ENCODE measurements at regions not wholly inside any gene's neighbourhood (a gene's known extent, or its start where the extent isn't known, plus 50 kb on each side); places are given as distances from the start of the nearest gene placed in this dataset.

DNA sequence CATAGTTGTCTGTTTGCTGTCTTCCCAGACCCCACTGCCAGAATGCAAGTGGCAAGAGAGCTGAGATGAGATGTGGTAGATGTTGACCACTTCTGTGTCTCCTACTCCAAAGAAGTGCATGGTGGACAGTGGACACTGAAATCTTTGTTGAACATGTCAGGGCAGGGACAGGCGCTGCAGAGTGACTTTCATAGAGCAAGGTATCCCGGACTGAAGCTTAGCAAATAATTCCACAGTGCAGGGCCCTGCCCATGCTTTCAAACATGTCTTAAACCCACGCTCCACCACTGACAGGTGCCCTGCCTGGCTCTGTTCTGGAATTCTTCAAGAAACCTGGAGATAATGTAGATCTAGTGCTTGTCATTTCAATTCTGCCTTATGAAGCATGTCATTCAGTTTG is 470.5 kb upstream of the ID2 start:
- no peaks in the 10 kb centered on the region for H3K27me3 ChIP-seq (ENCODE audit: control insufficient read depth, insufficient read depth, low read length, poor library complexity, severe bottlenecking)
- peaks cover 30% of the 10 kb centered on the region for H3K9me3 ChIP-seq (ENCODE audit: control insufficient read depth, low read length)
- no peak overlapping the region for H3K4me3 ChIP-seq (ENCODE audit: low read length)
- no peaks in the 10 kb centered on the region for H3K36me3 ChIP-seq (ENCODE audit: control insufficient read depth, insufficient read depth, low read length)
- 91 to 100% methylated on average over 2 to 3 of the region's 3 CpGs for WGBS, 2 experiments (ENCODE audit: insufficient coverage in 1 of 2, insufficient read length in 1 of 2)
- peaks cover 27% of the 10 kb centered on the region for H3K9me3 Mint-ChIP-seq
- no peak overlapping the region for H3K27ac ChIP-seq (ENCODE audit: low read depth, low read length)
- H3K36me3 Mint-ChIP-seq (ENCODE audit: low read depth) = peaks cover 1% of the 10 kb centered on the region
- peaks cover under 1% of the 10 kb centered on the region for H3K4me1 Mint-ChIP-seq
- TF ChIP-seq, protein P1, sequence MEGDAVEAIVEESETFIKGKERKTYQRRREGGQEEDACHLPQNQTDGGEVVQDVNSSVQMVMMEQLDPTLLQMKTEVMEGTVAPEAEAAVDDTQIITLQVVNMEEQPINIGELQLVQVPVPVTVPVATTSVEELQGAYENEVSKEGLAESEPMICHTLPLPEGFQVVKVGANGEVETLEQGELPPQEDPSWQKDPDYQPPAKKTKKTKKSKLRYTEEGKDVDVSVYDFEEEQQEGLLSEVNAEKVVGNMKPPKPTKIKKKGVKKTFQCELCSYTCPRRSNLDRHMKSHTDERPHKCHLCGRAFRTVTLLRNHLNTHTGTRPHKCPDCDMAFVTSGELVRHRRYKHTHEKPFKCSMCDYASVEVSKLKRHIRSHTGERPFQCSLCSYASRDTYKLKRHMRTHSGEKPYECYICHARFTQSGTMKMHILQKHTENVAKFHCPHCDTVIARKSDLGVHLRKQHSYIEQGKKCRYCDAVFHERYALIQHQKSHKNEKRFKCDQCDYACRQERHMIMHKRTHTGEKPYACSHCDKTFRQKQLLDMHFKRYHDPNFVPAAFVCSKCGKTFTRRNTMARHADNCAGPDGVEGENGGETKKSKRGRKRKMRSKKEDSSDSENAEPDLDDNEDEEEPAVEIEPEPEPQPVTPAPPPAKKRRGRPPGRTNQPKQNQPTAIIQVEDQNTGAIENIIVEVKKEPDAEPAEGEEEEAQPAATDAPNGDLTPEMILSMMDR (conservative IDR thresholded peaks at IDR 0.05) = no peak
- H3K9ac ChIP-seq (ENCODE audit: extremely low read depth, low read length, poor library complexity, severe bottlenecking) = no peak overlapping the region
- no peaks in the 10 kb centered on the region for H3K27me3 Mint-ChIP-seq (ENCODE audit: insufficient read depth)
- H3K4me1 ChIP-seq (ENCODE audit: control insufficient read depth, insufficient read depth, low read length) = no peaks in the 10 kb centered on the region
- H3K4me3 Mint-ChIP-seq = no peak overlapping the region
- no peak for DNase-seq
- H3K27ac Mint-ChIP-seq = no peak overlapping the region

DNA sequence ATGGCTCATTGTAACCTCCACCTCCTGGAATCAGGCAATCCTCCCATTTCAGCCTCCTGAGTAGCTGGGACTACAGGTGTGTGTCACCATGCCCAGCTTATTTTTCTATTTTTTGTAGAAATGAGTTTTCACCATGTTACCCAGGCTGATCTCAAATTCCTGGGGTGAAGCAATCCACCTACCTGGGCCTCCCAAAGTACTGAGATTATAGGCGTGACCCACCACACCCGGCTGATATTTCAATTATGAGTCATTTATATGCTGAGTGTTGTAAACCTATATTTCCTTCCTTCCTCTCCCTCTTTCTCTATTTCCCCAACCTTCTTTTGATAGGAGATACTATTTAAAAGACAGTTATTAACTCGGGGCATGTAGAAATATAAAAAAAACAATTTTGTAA is 469.6 kb upstream of the ID2 start:
- Mint-ChIP-seq H3K36me3 (ENCODE audit: low read depth) (peaks cover 1% of the 10 kb centered on the region), H3K9me3 (peaks cover 20% of the 10 kb centered on the region), H3K27ac (no peak overlapping the region), H3K4me1 (peaks cover 5% of the 10 kb centered on the region), H3K4me3 (no peak overlapping the region), H3K27me3 (ENCODE audit: insufficient read depth) (no peaks in the 10 kb centered on the region)
- DNase-seq = no peak
- Histone ChIP-seq H3K9me3 (ENCODE audit: control insufficient read depth, low read length) (peaks cover 21% of the 10 kb centered on the region), H3K4me1 (ENCODE audit: control insufficient read depth, insufficient read depth, low read length) (no peaks in the 10 kb centered on the region), H3K9ac (ENCODE audit: extremely low read depth, low read length, poor library complexity, severe bottlenecking) (no peak overlapping the region), H3K27me3 (ENCODE audit: control insufficient read depth, insufficient read depth, low read length, poor library complexity, severe bottlenecking) (no peaks in the 10 kb centered on the region), H3K4me3 (ENCODE audit: low read length) (no peak overlapping the region), H3K36me3 (ENCODE audit: control insufficient read depth, insufficient read depth, low read length) (no peaks in the 10 kb centered on the region), H3K27ac (ENCODE audit: low read depth, low read length) (no peak overlapping the region)
- TF ChIP-seq, protein P1 (conservative IDR thresholded peaks at IDR 0.05) = no peak
- WGBS, 2 experiments (ENCODE audit: insufficient coverage in 1 of 2, insufficient read length in 1 of 2) = 100% methylated on average over 3 of the region's 3 CpGs; no CpG with 5 or more reads in 1 of the 2 experiments

DNA sequence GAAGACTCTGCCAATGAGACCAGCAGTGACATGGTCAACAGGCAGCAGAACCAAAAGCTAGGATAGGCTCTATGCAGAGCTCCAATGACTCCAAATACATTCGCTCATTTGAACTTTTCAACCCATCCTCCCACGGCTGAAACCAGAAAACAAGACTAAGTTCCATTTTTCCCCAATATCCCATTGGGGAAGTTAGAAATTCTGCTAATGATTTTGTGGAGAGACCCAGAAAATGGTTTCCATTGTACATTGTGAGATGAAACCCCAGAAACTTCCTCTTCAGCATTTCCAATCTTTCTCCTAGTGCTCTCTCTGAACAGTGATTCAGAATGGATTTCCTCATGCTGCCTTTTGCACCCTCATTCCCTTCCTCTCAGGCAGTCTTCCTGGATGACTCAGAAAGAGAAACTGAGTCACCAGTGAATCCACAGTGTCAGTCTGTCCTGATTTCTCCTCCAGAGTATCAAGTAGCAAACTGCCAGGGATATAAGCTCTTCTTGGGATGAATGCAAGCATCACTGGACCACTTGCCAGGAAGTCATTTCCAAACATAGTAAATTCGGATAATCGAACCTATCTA is 467.7 kb upstream of the ID2 start:
- Histone ChIP-seq H3K4me1 (ENCODE audit: control insufficient read depth, insufficient read depth, low read length) (no peaks in the 10 kb centered on the region), H3K9ac (ENCODE audit: extremely low read depth, low read length, poor library complexity, severe bottlenecking) (no peak overlapping the region), H3K4me3 (ENCODE audit: low read length) (no peak overlapping the region), H3K36me3 (ENCODE audit: control insufficient read depth, insufficient read depth, low read length) (no peaks in the 10 kb centered on the region), H3K9me3 (ENCODE audit: control insufficient read depth, low read length) (peaks cover 10% of the 10 kb centered on the region), H3K27ac (ENCODE audit: low read depth, low read length) (no peak overlapping the region), H3K27me3 (ENCODE audit: control insufficient read depth, insufficient read depth, low read length, poor library complexity, severe bottlenecking) (no peaks in the 10 kb centered on the region)
- peaks cover 8% of the 10 kb centered on the region for H3K4me1 Mint-ChIP-seq
- DNase-seq = no peak
- no peak overlapping the region for H3K27ac Mint-ChIP-seq
- H3K9me3 Mint-ChIP-seq = peaks cover 4% of the 10 kb centered on the region
- 88 to 97% methylated on average over 2 to 4 of the region's 4 CpGs for WGBS, 2 experiments (ENCODE audit: insufficient coverage in 1 of 2, insufficient read length in 1 of 2)
- H3K36me3 Mint-ChIP-seq (ENCODE audit: low read depth) = no peaks in the 10 kb centered on the region
- no peak overlapping the region for H3K4me3 Mint-ChIP-seq
- TF ChIP-seq, protein P1 (conservative IDR thresholded peaks at IDR 0.05) = no peak
- peaks cover 4% of the 10 kb centered on the region for H3K27me3 Mint-ChIP-seq (ENCODE audit: insufficient read depth)

All from endodermal cell (in vitro differentiated cells).